ENCODE measurements at regions not wholly inside any gene's neighbourhood (a gene's known extent, or its start where the extent isn't known, plus 50 kb on each side); places are given as distances from the start of the nearest gene placed in this dataset.

DNA sequence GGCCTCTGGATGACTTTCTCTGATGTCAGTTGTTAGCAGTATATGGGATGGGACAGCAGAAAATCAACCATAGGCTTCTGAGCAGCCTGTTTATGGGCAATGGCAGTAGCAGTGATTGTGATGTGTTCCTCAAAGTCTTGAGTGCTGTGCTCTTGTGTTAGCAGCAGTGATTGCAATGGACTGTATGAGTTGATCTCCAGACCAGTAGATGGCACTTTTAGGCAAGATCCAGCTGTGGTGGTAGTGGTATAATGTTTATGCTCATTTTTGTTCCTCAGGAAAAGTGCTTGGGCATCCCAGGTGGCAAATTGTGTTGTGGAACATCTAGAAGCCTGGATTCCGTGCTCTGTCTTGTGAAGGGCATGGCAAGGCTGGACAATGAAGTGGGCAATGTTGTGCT is 181.6 kb upstream of the SYNCRIP start:
- no peaks in the 10 kb centered on the region for H3K27me3 Mint-ChIP-seq
- WGBS (ENCODE audit: insufficient coverage) = 100% methylated on average over 1 of the region's 1 CpG
- peaks cover 6% of the 10 kb centered on the region for H3K9me3 Mint-ChIP-seq (ENCODE audit: insufficient read depth)

GRCh38 chr6:85810558-85810957 is 167.9 kb upstream of the SYNCRIP start:
- H3K27ac ChIP-seq (ENCODE audit: low read length in 2 of 2) = no peak overlapping the region
- H3K4me3 ChIP-seq (ENCODE audit: control extremely low read depth in 1 of 5, extremely low read depth in 1 of 5, insufficient read depth in 1 of 5, low read depth in 2 of 5, low read length in 4 of 5) = no peak overlapping the region
- H4K20me1 ChIP-seq (ENCODE audit: control insufficient read depth, insufficient read depth, low read length, poor library complexity, severe bottlenecking) = no peaks in the 10 kb centered on the region
- WGBS (ENCODE audit: insufficient coverage) = 71% methylated on average over 1 of the region's 1 CpG
- Mint-ChIP-seq H3K27me3 (peaks cover 4% of the 10 kb centered on the region), H3K4me3 (no peak overlapping the region), H3K9me3 (ENCODE audit: insufficient read depth) (peaks cover 17% of the 10 kb centered on the region), H3K27ac (no peak overlapping the region), H3K4me1 (no peaks in the 10 kb centered on the region)
- ATAC-seq (ENCODE audit: low read depth) (no peak), DNase-seq (no peak)
- ChIA-PET CTCF (no interaction called here), POLR2A (no interaction called here)
- H3K79me2 ChIP-seq (ENCODE audit: control insufficient read depth, insufficient read depth, low read length) = no peaks in the 10 kb centered on the region
- H3K36me3 ChIP-seq (replicated peaks in 1 of 2; ENCODE audit: control extremely low read depth in 1 of 2, control insufficient read depth in 1 of 2, extremely low read depth in 1 of 2, insufficient read depth in 2 of 2, low read length in 1 of 2) = no peaks in the 10 kb centered on the region
- no peak overlapping the region for H3K9ac ChIP-seq (ENCODE audit: low read length)
- intact Hi-C loops (cut with micrococcal nuclease) = no loop called here
- no peaks in the 10 kb centered on the region for H3K27me3 ChIP-seq (replicated peaks in 1 of 4; ENCODE audit: control extremely low read depth in 1 of 4, control insufficient read depth in 3 of 4, insufficient read depth in 4 of 4, low read length in 3 of 4)
- no peak overlapping the region for H3K4me2 ChIP-seq (replicated peaks; ENCODE audit: low read depth, low read length, poor library complexity, severe bottlenecking)
- H3K4me1 ChIP-seq (ENCODE audit: control insufficient read depth in 2 of 2, insufficient read depth in 2 of 2, low read length in 2 of 2) = no peaks in the 10 kb centered on the region
- TF ChIP-seq, protein P1, sequence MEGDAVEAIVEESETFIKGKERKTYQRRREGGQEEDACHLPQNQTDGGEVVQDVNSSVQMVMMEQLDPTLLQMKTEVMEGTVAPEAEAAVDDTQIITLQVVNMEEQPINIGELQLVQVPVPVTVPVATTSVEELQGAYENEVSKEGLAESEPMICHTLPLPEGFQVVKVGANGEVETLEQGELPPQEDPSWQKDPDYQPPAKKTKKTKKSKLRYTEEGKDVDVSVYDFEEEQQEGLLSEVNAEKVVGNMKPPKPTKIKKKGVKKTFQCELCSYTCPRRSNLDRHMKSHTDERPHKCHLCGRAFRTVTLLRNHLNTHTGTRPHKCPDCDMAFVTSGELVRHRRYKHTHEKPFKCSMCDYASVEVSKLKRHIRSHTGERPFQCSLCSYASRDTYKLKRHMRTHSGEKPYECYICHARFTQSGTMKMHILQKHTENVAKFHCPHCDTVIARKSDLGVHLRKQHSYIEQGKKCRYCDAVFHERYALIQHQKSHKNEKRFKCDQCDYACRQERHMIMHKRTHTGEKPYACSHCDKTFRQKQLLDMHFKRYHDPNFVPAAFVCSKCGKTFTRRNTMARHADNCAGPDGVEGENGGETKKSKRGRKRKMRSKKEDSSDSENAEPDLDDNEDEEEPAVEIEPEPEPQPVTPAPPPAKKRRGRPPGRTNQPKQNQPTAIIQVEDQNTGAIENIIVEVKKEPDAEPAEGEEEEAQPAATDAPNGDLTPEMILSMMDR (IDR thresholded peaks at IDR 0.05) = no peak
- H3K9me3 ChIP-seq (ENCODE audit: control extremely low read depth in 1 of 3, control insufficient read depth in 2 of 3, insufficient read depth in 1 of 3, low read length in 2 of 3) = peaks cover 0 to 22% (median 17%) of the 10 kb centered on the region in 3 donors
- no peak overlapping the region for H2AFZ ChIP-seq (ENCODE audit: insufficient read depth, low read depth, low read length, poor library complexity, severe bottlenecking)

More for the DNA sequence above, 181.6 kb upstream of the SYNCRIP start:
- Histone ChIP-seq H3K4me2 (replicated peaks; ENCODE audit: low read depth, low read length, poor library complexity, severe bottlenecking) (no peak overlapping the region), H2AFZ (ENCODE audit: insufficient read depth, low read depth, low read length, poor library complexity, severe bottlenecking) (no peak overlapping the region), H3K79me2 (ENCODE audit: control insufficient read depth, insufficient read depth, low read length) (no peaks in the 10 kb centered on the region), H3K27me3 (replicated peaks in 1 of 4; ENCODE audit: control extremely low read depth in 1 of 4, control insufficient read depth in 3 of 4, insufficient read depth in 4 of 4, low read length in 3 of 4) (no peaks in the 10 kb centered on the region), H4K20me1 (ENCODE audit: control insufficient read depth, insufficient read depth, low read length, poor library complexity, severe bottlenecking) (no peaks in the 10 kb centered on the region), H3K27ac (ENCODE audit: low read length in 2 of 2) (no peak overlapping the region), H3K4me3 (ENCODE audit: control extremely low read depth in 1 of 5, extremely low read depth in 1 of 5, insufficient read depth in 1 of 5, low read depth in 2 of 5, low read length in 4 of 5) (no peak overlapping the region), H3K9ac (ENCODE audit: low read length) (no peak overlapping the region), H3K4me1 (ENCODE audit: control insufficient read depth in 2 of 2, insufficient read depth in 2 of 2, low read length in 2 of 2) (no peaks in the 10 kb centered on the region), H3K36me3 (replicated peaks in 1 of 2; ENCODE audit: control extremely low read depth in 1 of 2, control insufficient read depth in 1 of 2, extremely low read depth in 1 of 2, insufficient read depth in 2 of 2, low read length in 1 of 2) (no peaks in the 10 kb centered on the region), H3K9me3 (ENCODE audit: control extremely low read depth in 1 of 3, control insufficient read depth in 2 of 3, insufficient read depth in 1 of 3, low read length in 2 of 3) (peaks cover 2 to 32% (median 10%) of the 10 kb centered on the region in 3 donors)
- intact Hi-C loops (cut with micrococcal nuclease) = no loop called here
- ChIA-PET POLR2A (no interaction called here), CTCF (no interaction called here)
- no peak overlapping the region for H3K4me3 Mint-ChIP-seq
- no peak for DNase-seq
- H3K27ac Mint-ChIP-seq = no peak overlapping the region
- no peak for ATAC-seq (ENCODE audit: low read depth)
- no peaks in the 10 kb centered on the region for H3K4me1 Mint-ChIP-seq
- TF ChIP-seq EZH2 (IDR thresholded peaks at IDR 0.05; ENCODE audit: borderline replicate concordance, insufficient read depth, low read depth, low read length, poor library complexity, severe bottlenecking) = no peak
- TF ChIP-seq, protein P1 (IDR thresholded peaks at IDR 0.05) = no peak
